LNCaP clone FGC (cell line): ENCODE measurements at regions not wholly inside any gene's neighbourhood (a gene's known extent, or its start where the extent isn't known, plus 50 kb on each side); places are given as distances from the start of the nearest gene placed in this dataset.

ENCODE experiments used
- DNase-seq: peaks from one replicate; pipeline ENCODE4 v3.0.0-alpha.2; 2011; ENCODE audit warnings: low read depth
- H3K4me3 ChIP-seq: 2 replicates; pipeline ENCODE4 v1.5.1; 2011; ENCODE audit warnings: mild to moderate bottlenecking, low read depth, low read length, control low read depth
- TF ChIP-seq, protein P1 (sequence below): IDR thresholded peaks from 2 replicates; pipeline ENCODE4 v1.5.1; 2012; ENCODE audit warnings: mild to moderate bottlenecking; ENCODE audit not compliant: control insufficient read depth, insufficient read depth; ENCODE audit errors: extremely low read depth

DNA sequence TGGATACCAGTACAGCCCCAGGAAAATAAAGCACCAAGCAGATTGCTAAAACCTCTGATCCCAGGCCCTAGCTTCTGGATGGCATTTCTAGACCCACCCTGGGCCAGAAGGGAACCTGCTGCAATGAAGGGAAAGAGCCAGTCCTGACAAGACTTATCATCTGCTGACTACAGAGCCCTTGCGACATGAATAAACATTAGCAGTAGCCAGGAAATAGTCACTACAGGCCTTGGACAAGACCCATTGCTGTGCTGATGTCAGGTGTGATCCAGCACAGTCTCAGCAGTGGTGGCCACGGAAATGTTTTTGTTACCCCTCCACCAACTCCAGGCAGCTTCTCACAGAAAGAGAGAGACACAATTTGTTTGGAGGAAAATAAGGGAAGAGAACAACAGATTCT lies 399.3 kb downstream of the HAO1 start:
- H3K4me3 ChIP-seq = no peak overlapping the region
- TF ChIP-seq, protein P1, sequence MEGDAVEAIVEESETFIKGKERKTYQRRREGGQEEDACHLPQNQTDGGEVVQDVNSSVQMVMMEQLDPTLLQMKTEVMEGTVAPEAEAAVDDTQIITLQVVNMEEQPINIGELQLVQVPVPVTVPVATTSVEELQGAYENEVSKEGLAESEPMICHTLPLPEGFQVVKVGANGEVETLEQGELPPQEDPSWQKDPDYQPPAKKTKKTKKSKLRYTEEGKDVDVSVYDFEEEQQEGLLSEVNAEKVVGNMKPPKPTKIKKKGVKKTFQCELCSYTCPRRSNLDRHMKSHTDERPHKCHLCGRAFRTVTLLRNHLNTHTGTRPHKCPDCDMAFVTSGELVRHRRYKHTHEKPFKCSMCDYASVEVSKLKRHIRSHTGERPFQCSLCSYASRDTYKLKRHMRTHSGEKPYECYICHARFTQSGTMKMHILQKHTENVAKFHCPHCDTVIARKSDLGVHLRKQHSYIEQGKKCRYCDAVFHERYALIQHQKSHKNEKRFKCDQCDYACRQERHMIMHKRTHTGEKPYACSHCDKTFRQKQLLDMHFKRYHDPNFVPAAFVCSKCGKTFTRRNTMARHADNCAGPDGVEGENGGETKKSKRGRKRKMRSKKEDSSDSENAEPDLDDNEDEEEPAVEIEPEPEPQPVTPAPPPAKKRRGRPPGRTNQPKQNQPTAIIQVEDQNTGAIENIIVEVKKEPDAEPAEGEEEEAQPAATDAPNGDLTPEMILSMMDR = no peak
- no peak for DNase-seq

DNA sequence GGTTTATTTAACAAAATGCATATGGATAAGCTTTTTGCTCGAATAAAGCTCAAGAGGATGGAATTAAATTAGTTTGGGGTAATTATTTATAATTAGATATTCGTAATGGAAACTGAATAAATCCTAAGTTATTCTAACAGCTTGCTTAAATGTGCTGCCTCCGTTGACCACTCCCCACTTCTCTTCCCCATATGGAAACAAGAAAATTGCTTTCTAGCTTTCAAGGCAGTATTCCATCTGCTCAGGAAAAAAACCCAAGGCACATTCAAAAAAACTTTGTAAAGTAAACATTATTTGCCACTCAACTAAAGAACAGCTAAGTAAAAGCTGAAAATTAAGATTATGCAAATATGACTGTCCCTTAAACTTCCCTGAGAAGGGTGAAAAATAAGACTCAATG lies 369.2 kb downstream of the HAO1 start:
- TF ChIP-seq, protein P1 = no peak
- DNase-seq = no peak
- no peak overlapping the region for H3K4me3 ChIP-seq

GRCh38 chr20:7571521-7572055 lies 368.7 kb downstream of the HAO1 start:
- no peak for DNase-seq
- H3K4me3 ChIP-seq = no peak overlapping the region
- TF ChIP-seq, protein P1 = no peak

DNA sequence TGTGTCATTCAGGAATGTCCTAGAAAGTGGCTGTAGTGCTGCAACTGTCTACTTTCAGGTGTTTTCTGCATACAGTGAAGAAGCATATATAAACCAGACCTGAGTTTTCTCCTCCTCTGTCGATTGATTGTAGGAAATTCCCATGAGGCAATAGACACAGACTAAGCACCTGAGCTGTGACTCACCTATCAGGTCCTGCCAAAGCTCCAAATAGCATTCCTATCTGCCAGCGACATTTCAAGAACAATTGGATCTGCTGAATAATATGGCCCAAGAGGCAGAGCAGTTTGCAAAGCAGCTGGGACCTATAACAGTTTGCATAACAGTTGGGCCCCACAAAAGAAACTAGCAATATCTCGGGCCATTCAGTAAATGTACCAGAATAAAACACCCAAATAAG lies 360.4 kb downstream of the HAO1 start:
- TF ChIP-seq, protein P1 = no peak
- no peak overlapping the region for H3K4me3 ChIP-seq
- DNase-seq = no peak

DNA sequence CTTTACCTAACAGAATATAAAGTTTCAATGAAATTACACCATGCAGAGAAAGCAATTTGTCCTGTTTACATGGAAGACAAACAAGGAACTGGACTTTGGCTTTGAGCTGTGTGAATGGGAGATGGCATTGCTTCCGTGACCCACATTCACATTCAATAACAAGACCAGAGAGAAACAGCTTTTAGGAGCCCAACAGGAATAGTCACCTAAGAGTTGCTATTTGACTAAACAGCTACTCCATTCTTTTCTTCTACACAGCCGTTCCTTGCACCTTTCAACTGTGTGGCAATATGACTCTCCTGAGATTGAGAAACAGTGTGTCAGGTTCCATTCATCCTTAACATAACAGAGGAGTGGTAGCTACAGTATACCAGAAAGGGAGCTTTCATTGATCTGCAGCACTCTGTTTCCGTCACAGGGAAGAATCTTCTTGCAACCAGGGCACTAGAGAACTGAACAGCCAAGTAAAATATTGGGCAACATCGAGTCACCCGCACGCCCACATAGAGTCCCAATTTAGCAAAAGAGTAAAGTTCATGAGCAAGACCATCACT lies 355.1 kb downstream of the HAO1 start:
- no peak for DNase-seq
- no peak overlapping the region for H3K4me3 ChIP-seq
- TF ChIP-seq, protein P1 = no peak

DNA sequence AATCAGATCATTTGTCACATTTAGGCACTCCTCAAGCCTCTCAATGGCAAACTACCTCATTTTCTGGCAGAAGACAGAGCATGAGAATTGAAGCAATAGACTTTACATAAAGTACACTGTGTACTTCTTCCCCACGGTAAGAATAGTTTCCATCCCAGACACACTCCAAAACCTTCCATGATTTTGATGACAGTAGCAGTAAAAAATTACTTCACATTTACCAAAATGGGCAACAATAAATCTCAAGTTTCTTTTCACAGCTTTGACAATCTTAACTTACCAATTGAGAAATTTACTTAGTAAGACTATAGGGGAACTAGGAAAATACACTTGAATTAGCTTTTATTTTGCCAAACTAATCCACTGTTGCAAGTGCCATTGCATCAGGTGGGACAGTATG lies 353.8 kb downstream of the HAO1 start:
- no peak for DNase-seq
- TF ChIP-seq, protein P1 = no peak

GRCh38 chr20:7589164-7589563 lies 351.1 kb downstream of the HAO1 start:
- TF ChIP-seq, protein P1 = no peak
- DNase-seq = no peak

More for the DNA sequence above, 353.8 kb downstream of the HAO1 start:
- no peak overlapping the region for H3K4me3 ChIP-seq

More at GRCh38 chr20:7589164-7589563, 351.1 kb downstream of the HAO1 start:
- no peak overlapping the region for H3K4me3 ChIP-seq
